ENCODE measurements at regions not wholly inside any gene's neighbourhood (a gene's known extent, or its start where the extent isn't known, plus 50 kb on each side); places are given as distances from the start of the nearest gene placed in this dataset.

DNA sequence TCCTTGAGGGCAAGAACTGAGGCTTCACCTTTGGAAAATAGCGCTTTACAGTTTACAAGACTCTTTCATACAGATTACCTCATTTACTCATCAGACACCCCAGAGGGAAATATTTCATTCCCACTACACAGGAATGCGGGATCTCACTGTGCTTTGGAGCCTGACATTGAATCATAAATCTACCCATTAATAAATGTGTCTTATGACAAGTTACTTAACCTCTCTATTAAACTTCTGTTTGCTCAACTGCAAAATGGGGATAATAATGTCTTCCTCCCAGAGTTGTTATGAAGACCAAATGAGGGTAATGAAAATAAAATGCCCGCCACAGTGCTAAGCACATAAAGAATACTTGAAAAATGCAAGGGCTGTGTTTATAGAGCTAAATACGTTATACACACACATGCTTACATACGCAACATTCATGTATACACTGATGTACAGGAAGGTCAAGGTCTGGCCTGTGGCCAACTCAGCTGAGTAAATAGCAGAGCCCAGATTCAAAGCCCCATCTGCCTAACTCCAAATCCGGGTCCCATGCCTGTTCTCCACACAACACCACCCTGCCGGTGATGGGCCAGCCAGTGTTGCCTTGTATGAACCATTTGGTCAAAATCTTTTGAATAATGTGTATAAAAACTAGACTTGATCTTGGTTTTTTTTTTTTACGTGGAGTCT is 56.6 kb upstream of the CALM2 start:
- H3K4me3 ChIP-seq (ENCODE audit: low read length), result no peak overlapping the region

DNA sequence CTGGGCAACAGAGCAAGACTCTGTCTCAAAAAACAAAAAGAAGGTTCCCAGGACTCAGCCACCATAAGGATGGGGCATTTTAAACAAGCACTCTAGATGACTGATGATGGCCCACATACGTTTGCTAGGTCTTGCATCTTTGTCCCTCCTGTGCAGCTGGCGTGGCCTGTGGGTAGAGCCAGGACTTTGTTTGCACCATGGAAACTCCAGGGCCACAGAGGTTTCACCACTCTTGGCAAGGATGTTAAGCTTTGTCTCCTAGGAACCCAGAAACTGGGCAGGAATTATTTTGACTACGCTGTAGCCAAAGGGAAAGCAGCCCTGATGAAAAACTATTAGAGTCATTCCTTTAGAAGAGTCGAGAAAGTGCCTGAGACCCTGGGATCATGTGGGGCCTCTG is 54.1 kb upstream of the CALM2 start:
- no peaks in the 10 kb centered on the region for H3K36me3 ChIP-seq (ENCODE audit: control insufficient read depth, insufficient read depth, low read length, severe bottlenecking)
- H3K9ac ChIP-seq (ENCODE audit: low read length), result no peak overlapping the region
- peaks cover 22% of the 10 kb centered on the region for H3K4me1 ChIP-seq (ENCODE audit: control insufficient read depth, insufficient read depth, low read length)
- H3K4me3 ChIP-seq (ENCODE audit: low read length), result no peak overlapping the region
- no peak for DNase-seq (ENCODE audit: low read depth)
- no peaks in the 10 kb centered on the region for H3K9me3 ChIP-seq (ENCODE audit: control insufficient read depth, low read length)
- H3K27me3 ChIP-seq (replicated peaks; ENCODE audit: control insufficient read depth, insufficient read depth, low read length), result no peaks in the 10 kb centered on the region

More for the DNA sequence above, 56.6 kb upstream of the CALM2 start:
- no peaks in the 10 kb centered on the region for H3K36me3 ChIP-seq (ENCODE audit: control insufficient read depth, insufficient read depth, low read length, severe bottlenecking)
- no peaks in the 10 kb centered on the region for H3K9me3 ChIP-seq (ENCODE audit: control insufficient read depth, low read length)
- no peak for DNase-seq (ENCODE audit: low read depth)
- no peak overlapping the region for H3K9ac ChIP-seq (ENCODE audit: low read length)
- peaks cover 27% of the 10 kb centered on the region for H3K4me1 ChIP-seq (ENCODE audit: control insufficient read depth, insufficient read depth, low read length)
- no peaks in the 10 kb centered on the region for H3K27me3 ChIP-seq (replicated peaks; ENCODE audit: control insufficient read depth, insufficient read depth, low read length)

DNA sequence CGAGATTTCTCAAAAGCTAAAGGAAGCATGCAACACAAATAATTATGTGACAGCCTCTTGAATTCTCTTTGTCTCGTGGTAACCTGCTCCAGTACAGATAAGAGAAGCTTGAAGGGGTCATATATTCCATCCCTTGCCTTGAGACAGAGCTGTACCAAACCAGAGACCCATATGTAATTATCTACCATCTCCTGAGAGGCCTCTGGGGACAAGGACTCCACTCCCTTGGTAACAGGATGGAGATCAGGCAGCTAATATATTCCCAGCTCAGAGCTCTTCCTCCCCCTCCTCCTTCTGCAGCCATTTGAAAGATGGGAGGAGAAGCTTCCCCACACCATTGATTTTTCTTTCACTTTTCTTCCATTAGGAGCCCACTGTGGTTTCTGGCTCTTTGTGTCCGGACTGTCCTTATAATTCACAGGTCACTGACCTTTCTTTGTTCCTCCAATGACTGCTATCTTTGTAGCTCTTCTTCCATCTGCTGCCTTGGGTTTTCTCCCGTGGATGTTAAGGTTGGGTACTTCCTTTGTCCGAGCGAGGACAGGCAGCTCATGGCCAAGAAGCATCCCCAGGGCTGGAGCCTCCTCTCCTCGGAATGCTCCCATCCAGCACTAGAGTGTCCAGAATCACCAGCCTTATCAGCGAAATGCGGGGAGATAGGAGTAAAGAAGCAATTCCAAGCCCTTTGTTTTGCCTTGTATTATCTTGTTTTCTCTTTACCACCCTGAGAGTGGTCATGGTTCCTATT is 51.4 kb upstream of the CALM2 start:
- DNase-seq (ENCODE audit: low read depth), result no peak
- H3K4me3 ChIP-seq (ENCODE audit: low read length), result no peak overlapping the region
- H3K36me3 ChIP-seq (ENCODE audit: control insufficient read depth, insufficient read depth, low read length, severe bottlenecking), result no peaks in the 10 kb centered on the region
- H3K4me1 ChIP-seq (ENCODE audit: control insufficient read depth, insufficient read depth, low read length), result peaks cover 21% of the 10 kb centered on the region
- H3K9ac ChIP-seq (ENCODE audit: low read length), result no peak overlapping the region
- H3K9me3 ChIP-seq (ENCODE audit: control insufficient read depth, low read length), result no peaks in the 10 kb centered on the region
- H3K27me3 ChIP-seq (replicated peaks; ENCODE audit: control insufficient read depth, insufficient read depth, low read length), result no peaks in the 10 kb centered on the region

DNA sequence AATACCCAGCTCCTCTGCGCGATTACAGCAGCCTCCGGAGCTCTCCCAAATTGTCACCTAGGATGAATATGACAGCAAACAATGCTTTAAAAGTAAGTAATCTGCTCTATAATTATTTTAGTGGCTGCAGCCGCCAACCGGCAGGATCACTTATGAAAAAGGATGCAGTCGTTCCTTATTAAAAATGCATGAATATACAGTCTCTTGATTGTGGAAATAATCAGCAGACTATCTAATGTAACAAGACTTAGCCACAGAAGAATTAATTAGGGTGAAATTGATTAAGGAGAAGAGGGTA is 50.6 kb upstream of the CALM2 start:
- peaks cover 16% of the 10 kb centered on the region for H3K4me1 ChIP-seq (ENCODE audit: control insufficient read depth, insufficient read depth, low read length)
- DNase-seq (ENCODE audit: low read depth), result no peak
- no peaks in the 10 kb centered on the region for H3K9me3 ChIP-seq (ENCODE audit: control insufficient read depth, low read length)
- no peak overlapping the region for H3K4me3 ChIP-seq (ENCODE audit: low read length)
- no peak overlapping the region for H3K9ac ChIP-seq (ENCODE audit: low read length)
- H3K36me3 ChIP-seq (ENCODE audit: control insufficient read depth, insufficient read depth, low read length, severe bottlenecking), result no peaks in the 10 kb centered on the region
- H3K27me3 ChIP-seq (replicated peaks; ENCODE audit: control insufficient read depth, insufficient read depth, low read length), result no peaks in the 10 kb centered on the region

DNA sequence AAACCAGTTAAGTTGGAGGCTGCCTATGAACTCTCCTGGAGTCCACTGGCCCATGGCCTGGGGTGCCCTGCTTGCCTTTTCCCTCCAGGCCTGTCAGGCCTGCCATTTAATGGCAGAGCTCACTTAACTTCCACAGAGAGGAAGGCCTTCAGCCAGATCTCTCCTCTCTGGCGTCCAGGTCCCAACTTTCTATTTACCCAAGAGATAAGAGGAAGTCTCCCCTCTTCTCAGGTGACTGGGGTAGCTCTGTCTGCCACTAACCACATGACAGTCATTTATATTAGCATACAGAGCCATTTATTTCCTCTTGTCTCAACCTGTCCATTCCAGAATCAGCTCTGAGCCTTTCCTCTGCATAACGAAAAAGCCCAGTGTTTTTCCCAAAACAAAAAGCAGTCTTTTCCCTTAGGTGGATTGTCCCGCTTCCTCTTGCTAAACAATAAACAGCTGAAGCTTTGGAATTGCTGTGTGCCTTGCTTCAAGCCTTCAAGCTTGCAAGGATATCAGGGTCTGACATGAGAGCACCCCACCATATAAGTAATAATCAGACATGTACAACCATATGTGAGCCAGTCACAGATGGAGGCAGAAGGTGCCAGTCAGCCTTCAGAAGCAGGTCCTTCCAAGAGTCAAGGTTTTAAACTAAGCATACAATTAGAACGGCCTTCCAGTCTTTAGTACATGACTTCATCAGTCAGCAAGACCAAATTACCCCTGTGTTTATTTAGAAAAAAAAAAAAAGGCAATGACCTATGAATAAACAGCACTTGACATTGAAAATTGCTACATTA is 50.0 kb upstream of the CALM2 start:
- Histone ChIP-seq H3K9me3 (ENCODE audit: control insufficient read depth, low read length) (no peaks in the 10 kb centered on the region), H3K9ac (ENCODE audit: low read length) (no peak overlapping the region), H3K27me3 (replicated peaks; ENCODE audit: control insufficient read depth, insufficient read depth, low read length) (no peaks in the 10 kb centered on the region), H3K36me3 (ENCODE audit: control insufficient read depth, insufficient read depth, low read length, severe bottlenecking) (no peaks in the 10 kb centered on the region), H3K4me1 (ENCODE audit: control insufficient read depth, insufficient read depth, low read length) (peaks cover 16% of the 10 kb centered on the region), H3K4me3 (ENCODE audit: low read length) (no peak overlapping the region)
- DNase-seq (ENCODE audit: low read depth), result no peak
